IMR-90 (cell line): ENCODE measurements at regions not wholly inside any gene's neighbourhood (a gene's known extent, or its start where the extent isn't known, plus 50 kb on each side); places are given as distances from the start of the nearest gene placed in this dataset.

ENCODE experiments used
- BHLHE40 ChIP-seq: fragments of 150-350 bp; IDR thresholded peaks from 2 replicates; pipeline ENCODE4 v1.6.1; 2016; ENCODE audit warnings: mild to moderate bottlenecking, low read depth, low read length
- CEBPB ChIP-seq: IDR thresholded peaks from 2 replicates; pipeline ENCODE4 v1.6.1; 2012; ENCODE audit warnings: low read depth, low read length, improper control_type of control experiment
- CTCF ChIP-seq: conservative IDR thresholded peaks from 2 replicates; pipeline ENCODE4 v1.5.1; 2012; ENCODE audit warnings: mild to moderate bottlenecking, low read depth, low read length, improper control_type of control experiment
- ELK1 ChIP-seq: fragments of 150-350 bp; IDR thresholded peaks from 2 replicates; pipeline ENCODE4 v1.6.1; 2016; ENCODE audit warnings: low read depth, mild to moderate bottlenecking, low read length, moderate library complexity, borderline replicate concordance
- MAZ ChIP-seq: IDR thresholded peaks from 2 replicates; pipeline ENCODE4 v1.6.1; 2012; ENCODE audit warnings: low read depth, mild to moderate bottlenecking, low read length, improper control_type of control experiment, moderate library complexity, borderline replicate concordance
- MXI1 ChIP-seq: IDR thresholded peaks from 2 replicates; pipeline ENCODE4 v1.6.1; 2012; ENCODE audit warnings: low read depth, mild to moderate bottlenecking, low read length, moderate library complexity, borderline replicate concordance
- POLR2A ChIP-seq: IDR thresholded peaks from 2 replicates; pipeline ENCODE4 v1.6.1; 2012; ENCODE audit warnings: mild to moderate bottlenecking, low read depth, low read length
- RAD21 ChIP-seq: IDR thresholded peaks from 2 replicates; pipeline ENCODE4 v1.6.1; 2012; ENCODE audit warnings: low read length, improper control_type of control experiment
- RCOR1 ChIP-seq: IDR thresholded peaks from 2 replicates; pipeline ENCODE4 v1.6.1; 2012; ENCODE audit warnings: mild to moderate bottlenecking, low read length, improper control_type of control experiment; ENCODE audit not compliant: insufficient replicate concordance
- SMC3 ChIP-seq: fragments of 150-350 bp; IDR thresholded peaks from 2 replicates; pipeline ENCODE4 v1.6.1; 2016; ENCODE audit warnings: low read depth, mild to moderate bottlenecking, antibody characterized with exemption, low read length, moderate library complexity
- USF2 ChIP-seq: fragments of 150-350 bp; IDR thresholded peaks from 2 replicates; pipeline ENCODE4 v1.6.1; 2017; ENCODE audit warnings: mild to moderate bottlenecking, antibody characterized with exemption, low read length, low read depth

- no peak for TF ChIP-seq RAD21
- TF ChIP-seq CTCF: no peak
- no peak for TF ChIP-seq USF2
- TF ChIP-seq ELK1: no peak
- no peak for TF ChIP-seq POLR2A
- no peak for TF ChIP-seq CEBPB
- TF ChIP-seq MXI1: no peak
- TF ChIP-seq SMC3: no peak
- no peak for TF ChIP-seq BHLHE40
- no peak for TF ChIP-seq MAZ
- TF ChIP-seq RCOR1: no peak
These were observed 80.6 kb upstream of the KLF6 start for GRCh38 chr10:3865565-3865964.
